Sigmoid colon (tissue), 4 donors: ENCODE measurements at regions not wholly inside any gene's neighbourhood (a gene's known extent, or its start where the extent isn't known, plus 50 kb on each side); places are given as distances from the start of the nearest gene placed in this dataset.

ENCODE experiments used
- CTCF ChIP-seq, 4 experiments: fragments of 450-650 bp in 3 of 4; fragments of 200-600 bp in 1 of 4; IDR thresholded peaks; one replicate each; pipeline ENCODE4 v1.5.1; 2016 to 2019; ENCODE audit warnings: antibody characterized with exemption in 4 of 4, mild to moderate bottlenecking in 3 of 4, moderate library complexity in 2 of 4
- EP300 ChIP-seq, 4 donors: sonication (generic); formaldehyde crosslinking; IDR thresholded peaks; one replicate each; pipeline ENCODE4 v1.6.1; 2017; ENCODE audit warnings: antibody characterized with exemption in 4 of 4
- POLR2A ChIP-seq, 2 donors: fragments of 450-650 bp; IDR thresholded peaks; one replicate each; pipeline ENCODE4 v1.6.1; 2016; ENCODE audit warnings: antibody characterized with exemption in 2 of 2, mild to moderate bottlenecking in 2 of 2, moderate library complexity in 2 of 2

DNA sequence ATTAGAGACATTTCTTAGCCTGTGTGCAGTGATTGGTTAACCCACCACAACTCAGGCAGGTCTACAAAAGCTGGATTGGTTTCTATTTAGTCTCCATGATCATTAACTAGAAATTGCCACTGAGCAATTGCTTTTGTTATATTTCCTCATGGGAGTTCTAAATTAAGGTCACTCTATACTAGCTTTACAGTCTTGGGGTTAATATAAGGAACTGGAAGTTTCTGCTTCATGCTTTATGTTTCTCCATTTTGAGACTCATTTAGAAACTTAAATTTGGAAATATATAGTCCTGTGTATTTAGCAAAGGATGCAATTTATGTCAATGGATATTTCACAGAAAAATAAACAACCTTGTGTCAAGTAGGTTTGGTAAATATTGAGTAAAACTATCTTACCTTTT, 137.5 kb downstream of the HLX start:
- TF ChIP-seq POLR2A (IDR thresholded peaks at IDR 0.05) (no peak), CTCF (IDR thresholded peaks at IDR 0.05) (no peak), EP300 (IDR thresholded peaks at IDR 0.05) (no peak)
